HUES6 (cell line): ENCODE measurements at regions not wholly inside any gene's neighbourhood (a gene's known extent, or its start where the extent isn't known, plus 50 kb on each side); places are given as distances from the start of the nearest gene placed in this dataset.

Experiments used
- H3K27ac ChIP-seq: 2 replicates; pipeline ENCODE4 v1.7.0; 2013; ENCODE audit warnings: low read depth, mild to moderate bottlenecking, low read length, inconsistent platforms
- H3K27me3 ChIP-seq: 2 replicates; pipeline ENCODE4 v1.6.1; 2013; ENCODE audit warnings: low read length; ENCODE audit not compliant: control insufficient read depth, insufficient read depth
- H3K36me3 ChIP-seq: 2 replicates; pipeline ENCODE4 v1.6.1; 2013; ENCODE audit warnings: low read length; ENCODE audit not compliant: control insufficient read depth, insufficient read depth
- H3K4me1 ChIP-seq: 2 replicates; pipeline ENCODE4 v1.6.1; 2013; ENCODE audit warnings: low read length; ENCODE audit not compliant: control insufficient read depth, insufficient read depth
- H3K4me3 ChIP-seq: 2 replicates; pipeline ENCODE4 v1.5.1; 2013; ENCODE audit warnings: low read depth, low read length
- H3K9ac ChIP-seq: one replicate; pipeline ENCODE4 v1.6.1; 2013; ENCODE audit warnings: mild to moderate bottlenecking, low read length
- H3K9me3 ChIP-seq: 2 replicates; pipeline ENCODE4 v1.6.1; 2013; ENCODE audit warnings: low read depth, low read length; ENCODE audit not compliant: control insufficient read depth, insufficient read depth

GRCh38 chr11:80414181-80415165, 973.6 kb upstream of the TENM4 start:
- no peak overlapping the region for H3K4me3 ChIP-seq
- H3K9me3 ChIP-seq: peaks cover 5% of the 10 kb centered on the region; the same call in 1 of the 2 replicates
- no peaks in the 10 kb centered on the region for H3K36me3 ChIP-seq
- no peak overlapping the region for H3K27ac ChIP-seq
- H3K4me1 ChIP-seq: no peaks in the 10 kb centered on the region
- H3K27me3 ChIP-seq: no peaks in the 10 kb centered on the region
- H3K9ac ChIP-seq: no peak overlapping the region

GRCh38 chr11:80412604-80413003, 971.8 kb upstream of the TENM4 start:
- no peak overlapping the region for H3K27ac ChIP-seq
- H3K36me3 ChIP-seq: no peaks in the 10 kb centered on the region
- H3K27me3 ChIP-seq: no peaks in the 10 kb centered on the region
- no peaks in the 10 kb centered on the region for H3K4me1 ChIP-seq
- peaks cover 5% of the 10 kb centered on the region; the same call in 1 of the 2 replicates for H3K9me3 ChIP-seq
- H3K4me3 ChIP-seq: no peak overlapping the region
- no peak overlapping the region for H3K9ac ChIP-seq

GRCh38 chr11:80393210-80393609, 952.4 kb upstream of the TENM4 start:
- Histone ChIP-seq H3K9ac (no peak overlapping the region), H3K27me3 (no peaks in the 10 kb centered on the region), H3K4me3 (no peak overlapping the region), H3K9me3 (no peaks in the 10 kb centered on the region), H3K4me1 (no peaks in the 10 kb centered on the region), H3K27ac (no peak overlapping the region), H3K36me3 (no peaks in the 10 kb centered on the region)

GRCh38 chr11:80390505-80390904, 949.7 kb upstream of the TENM4 start:
- Histone ChIP-seq H3K27me3 (no peaks in the 10 kb centered on the region), H3K27ac (no peak overlapping the region), H3K4me1 (peaks cover 3% of the 10 kb centered on the region), H3K9me3 (no peaks in the 10 kb centered on the region), H3K9ac (no peak overlapping the region), H3K4me3 (no peak overlapping the region), H3K36me3 (no peaks in the 10 kb centered on the region)

- Histone ChIP-seq H3K27me3 (no peaks in the 10 kb centered on the region), H3K36me3 (no peaks in the 10 kb centered on the region), H3K9ac (no peak overlapping the region), H3K9me3 (no peaks in the 10 kb centered on the region), H3K4me1 (peaks cover 3% of the 10 kb centered on the region), H3K27ac (no peak overlapping the region), H3K4me3 (no peak overlapping the region)
These were observed 947.7 kb upstream of the TENM4 start for GRCh38 chr11:80388536-80388935.

GRCh38 chr11:80388130-80388529, 947.3 kb upstream of the TENM4 start:
- H3K36me3 ChIP-seq: no peaks in the 10 kb centered on the region
- H3K27ac ChIP-seq: no peak overlapping the region
- H3K27me3 ChIP-seq: no peaks in the 10 kb centered on the region
- peaks cover 3% of the 10 kb centered on the region for H3K4me1 ChIP-seq
- no peak overlapping the region for H3K4me3 ChIP-seq
- no peak overlapping the region for H3K9ac ChIP-seq
- no peaks in the 10 kb centered on the region for H3K9me3 ChIP-seq

- H3K9ac ChIP-seq: no peak overlapping the region
- no peaks in the 10 kb centered on the region for H3K36me3 ChIP-seq
- no peak overlapping the region for H3K27ac ChIP-seq
- no peak overlapping the region for H3K4me3 ChIP-seq
- H3K27me3 ChIP-seq: no peaks in the 10 kb centered on the region
- H3K9me3 ChIP-seq: no peaks in the 10 kb centered on the region
- peaks cover 13% of the 10 kb centered on the region for H3K4me1 ChIP-seq
These were observed 942.8 kb upstream of the TENM4 start for GRCh38 chr11:80383655-80384054.

- Histone ChIP-seq H3K27ac (no peak overlapping the region), H3K9ac (no peak overlapping the region), H3K4me1 (peaks cover 10% of the 10 kb centered on the region; the same call in 1 of the 2 replicates), H3K9me3 (no peaks in the 10 kb centered on the region), H3K4me3 (no peak overlapping the region), H3K27me3 (no peaks in the 10 kb centered on the region), H3K36me3 (no peaks in the 10 kb centered on the region)
These were observed 938.9 kb upstream of the TENM4 start for GRCh38 chr11:80379620-80380278.

- Histone ChIP-seq H3K36me3 (no peaks in the 10 kb centered on the region), H3K27me3 (no peaks in the 10 kb centered on the region), H3K4me3 (no peak overlapping the region), H3K9me3 (no peaks in the 10 kb centered on the region), H3K9ac (no peak overlapping the region), H3K4me1 (no peaks in the 10 kb centered on the region), H3K27ac (no peak overlapping the region)
These were observed 931.1 kb upstream of the TENM4 start for GRCh38 chr11:80371931-80372330.

- H3K9ac ChIP-seq: no peak overlapping the region
- H3K9me3 ChIP-seq: no peaks in the 10 kb centered on the region
- no peak overlapping the region for H3K4me3 ChIP-seq
- no peaks in the 10 kb centered on the region; the same call in 1 of the 2 replicates for H3K4me1 ChIP-seq
- no peaks in the 10 kb centered on the region for H3K36me3 ChIP-seq
- no peak overlapping the region for H3K27ac ChIP-seq
- no peaks in the 10 kb centered on the region for H3K27me3 ChIP-seq
These were observed 925.1 kb upstream of the TENM4 start for GRCh38 chr11:80365980-80366379.

GRCh38 chr11:80365076-80365725, 924.4 kb upstream of the TENM4 start:
- no peaks in the 10 kb centered on the region for H3K36me3 ChIP-seq
- H3K4me3 ChIP-seq: no peak overlapping the region
- no peak overlapping the region for H3K9ac ChIP-seq
- no peaks in the 10 kb centered on the region; the same call in 1 of the 2 replicates for H3K4me1 ChIP-seq
- no peaks in the 10 kb centered on the region for H3K9me3 ChIP-seq
- no peaks in the 10 kb centered on the region for H3K27me3 ChIP-seq
- no peak overlapping the region for H3K27ac ChIP-seq
